ENCODE measurements at regions not wholly inside any gene's neighbourhood (a gene's known extent, or its start where the extent isn't known, plus 50 kb on each side); places are given as distances from the start of the nearest gene placed in this dataset.

- TF ChIP-seq AR (CRISPR knock-in tag; IDR thresholded peaks at IDR 0.05), result no peak
- TF ChIP-seq NR3C1 (CRISPR knock-in tag; conservative IDR thresholded peaks at IDR 0.05; ENCODE audit: low read depth), result no peak
- TF ChIP-seq, protein P1, sequence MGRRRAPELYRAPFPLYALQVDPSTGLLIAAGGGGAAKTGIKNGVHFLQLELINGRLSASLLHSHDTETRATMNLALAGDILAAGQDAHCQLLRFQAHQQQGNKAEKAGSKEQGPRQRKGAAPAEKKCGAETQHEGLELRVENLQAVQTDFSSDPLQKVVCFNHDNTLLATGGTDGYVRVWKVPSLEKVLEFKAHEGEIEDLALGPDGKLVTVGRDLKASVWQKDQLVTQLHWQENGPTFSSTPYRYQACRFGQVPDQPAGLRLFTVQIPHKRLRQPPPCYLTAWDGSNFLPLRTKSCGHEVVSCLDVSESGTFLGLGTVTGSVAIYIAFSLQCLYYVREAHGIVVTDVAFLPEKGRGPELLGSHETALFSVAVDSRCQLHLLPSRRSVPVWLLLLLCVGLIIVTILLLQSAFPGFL (CRISPR knock-in tag; IDR thresholded peaks at IDR 0.05; ENCODE audit: borderline replicate concordance), result no peak
- TF ChIP-seq, protein P2, sequence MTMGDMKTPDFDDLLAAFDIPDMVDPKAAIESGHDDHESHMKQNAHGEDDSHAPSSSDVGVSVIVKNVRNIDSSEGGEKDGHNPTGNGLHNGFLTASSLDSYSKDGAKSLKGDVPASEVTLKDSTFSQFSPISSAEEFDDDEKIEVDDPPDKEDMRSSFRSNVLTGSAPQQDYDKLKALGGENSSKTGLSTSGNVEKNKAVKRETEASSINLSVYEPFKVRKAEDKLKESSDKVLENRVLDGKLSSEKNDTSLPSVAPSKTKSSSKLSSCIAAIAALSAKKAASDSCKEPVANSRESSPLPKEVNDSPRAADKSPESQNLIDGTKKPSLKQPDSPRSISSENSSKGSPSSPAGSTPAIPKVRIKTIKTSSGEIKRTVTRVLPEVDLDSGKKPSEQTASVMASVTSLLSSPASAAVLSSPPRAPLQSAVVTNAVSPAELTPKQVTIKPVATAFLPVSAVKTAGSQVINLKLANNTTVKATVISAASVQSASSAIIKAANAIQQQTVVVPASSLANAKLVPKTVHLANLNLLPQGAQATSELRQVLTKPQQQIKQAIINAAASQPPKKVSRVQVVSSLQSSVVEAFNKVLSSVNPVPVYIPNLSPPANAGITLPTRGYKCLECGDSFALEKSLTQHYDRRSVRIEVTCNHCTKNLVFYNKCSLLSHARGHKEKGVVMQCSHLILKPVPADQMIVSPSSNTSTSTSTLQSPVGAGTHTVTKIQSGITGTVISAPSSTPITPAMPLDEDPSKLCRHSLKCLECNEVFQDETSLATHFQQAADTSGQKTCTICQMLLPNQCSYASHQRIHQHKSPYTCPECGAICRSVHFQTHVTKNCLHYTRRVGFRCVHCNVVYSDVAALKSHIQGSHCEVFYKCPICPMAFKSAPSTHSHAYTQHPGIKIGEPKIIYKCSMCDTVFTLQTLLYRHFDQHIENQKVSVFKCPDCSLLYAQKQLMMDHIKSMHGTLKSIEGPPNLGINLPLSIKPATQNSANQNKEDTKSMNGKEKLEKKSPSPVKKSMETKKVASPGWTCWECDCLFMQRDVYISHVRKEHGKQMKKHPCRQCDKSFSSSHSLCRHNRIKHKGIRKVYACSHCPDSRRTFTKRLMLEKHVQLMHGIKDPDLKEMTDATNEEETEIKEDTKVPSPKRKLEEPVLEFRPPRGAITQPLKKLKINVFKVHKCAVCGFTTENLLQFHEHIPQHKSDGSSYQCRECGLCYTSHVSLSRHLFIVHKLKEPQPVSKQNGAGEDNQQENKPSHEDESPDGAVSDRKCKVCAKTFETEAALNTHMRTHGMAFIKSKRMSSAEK (CRISPR knock-in tag; IDR thresholded peaks at IDR 0.05; ENCODE audit: borderline replicate concordance), result no peak
- TF ChIP-seq GABPB1 (CRISPR knock-in tag; IDR thresholded peaks at IDR 0.05), result no peak
- no peak for TF ChIP-seq NR2C2 (CRISPR knock-in tag; IDR thresholded peaks at IDR 0.05)
Measured at GRCh38 chr13:40471911-40472310, 194.5 kb downstream of the FOXO1 start (continued).

- ChIA-PET CTCF (interaction anchor here (0.6 kb wide), 1 partner anchor 210 kb away, joined by 4 read pairs; no protein-coding TSS in a partner anchor), POLR2A (no interaction called here)
- no peak overlapping the region for H3K4me3 Mint-ChIP-seq
- H3K9me3 Mint-ChIP-seq, result peaks cover 28% of the 10 kb centered on the region
- no peak overlapping the region for H3K27ac Mint-ChIP-seq
- H3K36me3 Mint-ChIP-seq, result no peaks in the 10 kb centered on the region
- peaks cover 4% of the 10 kb centered on the region for H3K4me1 Mint-ChIP-seq
- no peaks in the 10 kb centered on the region for H3K27me3 Mint-ChIP-seq (ENCODE audit: low read depth)
- no peak for TF ChIP-seq JAZF1 (CRISPR knock-in tag; IDR thresholded peaks at IDR 0.05)
- no peak for TF ChIP-seq GRHL2 (CRISPR knock-in tag; IDR thresholded peaks at IDR 0.05; ENCODE audit: insufficient replicate concordance, severe bottlenecking)
- no peak for TF ChIP-seq E2F4 (CRISPR knock-in tag; IDR thresholded peaks at IDR 0.05; ENCODE audit: borderline replicate concordance, low read depth)
- TF ChIP-seq JUN (CRISPR knock-in tag; IDR thresholded peaks at IDR 0.05), result no peak
- TF ChIP-seq, protein P3, sequence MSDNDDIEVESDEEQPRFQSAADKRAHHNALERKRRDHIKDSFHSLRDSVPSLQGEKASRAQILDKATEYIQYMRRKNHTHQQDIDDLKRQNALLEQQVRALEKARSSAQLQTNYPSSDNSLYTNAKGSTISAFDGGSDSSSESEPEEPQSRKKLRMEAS (CRISPR knock-in tag; IDR thresholded peaks at IDR 0.05), result no peak
- TF ChIP-seq SP1 (CRISPR knock-in tag; conservative IDR thresholded peaks at IDR 0.05), result no peak
- no peak for TF ChIP-seq IRF2 (CRISPR knock-in tag; IDR thresholded peaks at IDR 0.05; ENCODE audit: borderline replicate concordance, low read depth)
- ATAC-seq, result no peak
- DNase-seq (ENCODE audit: low spot score), result no peak
Measured at GRCh38 chr13:40472427-40473220, 193.8 kb downstream of the FOXO1 start.
